IPS DF 19.7 (cell line): ENCODE measurements at regions not wholly inside any gene's neighbourhood (a gene's known extent, or its start where the extent isn't known, plus 50 kb on each side); places are given as distances from the start of the nearest gene placed in this dataset.
A peak's percentile ranks its signal among the peaks of the same experiment; 100 is the strongest.
"Not testable (repeated sequence)": the region's sequence is repeated elsewhere in the genome, so short reads cannot be mapped to it uniquely, and the experiment has no call there.

Experiments used
- DNase-seq: peaks from one replicate; pipeline ENCODE4 v3.0.0-alpha.2; 2013; ENCODE audit warnings: low read depth, low spot score

- no peak for DNase-seq
These were observed 68.4 kb upstream of the SSBP3 start for GRCh38 chr1:54474310-54475251.

GRCh38 chr1:54471588-54471987 lies 65.4 kb upstream of the SSBP3 start:
- DNase-seq, result no peak

DNA sequence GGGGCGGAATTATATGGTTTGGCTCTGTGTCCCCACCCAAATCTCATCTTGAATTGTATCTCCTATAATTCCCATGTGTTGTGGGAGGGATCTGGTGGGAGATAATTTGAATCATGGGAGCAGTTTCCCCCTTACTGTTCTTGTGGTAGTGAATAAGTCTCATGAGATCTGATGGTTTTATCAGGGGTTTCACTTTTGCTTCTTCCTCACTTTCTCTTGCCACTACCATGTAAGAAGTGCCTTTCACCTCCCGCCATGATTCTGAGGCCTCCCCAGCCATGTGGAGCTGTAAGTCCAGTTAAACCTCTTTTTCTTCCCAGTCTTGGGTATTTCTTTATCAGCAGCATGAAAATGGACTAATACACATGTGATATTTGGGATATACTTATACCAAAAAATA lies 63.2 kb upstream of the SSBP3 start:
- not testable (repeated sequence) for DNase-seq

- not testable (repeated sequence) for DNase-seq
These were observed 62.3 kb upstream of the SSBP3 start for GRCh38 chr1:54468288-54469084.

DNA sequence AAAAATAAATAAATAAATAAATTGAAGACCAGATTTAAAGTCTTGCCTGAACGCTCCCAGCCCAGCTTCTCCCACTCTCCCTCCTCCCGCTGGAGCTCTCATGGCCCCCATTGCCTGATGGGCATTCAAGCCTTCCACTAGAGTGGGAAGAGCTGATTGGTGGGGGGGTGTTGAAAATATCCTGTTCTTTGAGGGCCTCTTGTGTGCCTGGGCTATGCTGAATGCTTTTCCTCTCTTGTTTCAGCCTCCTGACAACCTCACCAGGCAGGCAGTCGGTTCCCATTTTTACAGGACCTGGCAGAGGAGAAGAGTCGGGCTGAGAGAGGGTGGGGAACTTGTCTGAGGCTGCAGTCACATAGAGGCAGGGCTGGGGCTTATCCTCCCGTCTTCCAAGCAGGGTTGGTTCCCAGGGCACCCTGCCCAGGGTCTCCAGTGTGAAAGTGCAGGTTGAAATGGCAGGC lies 59.2 kb upstream of the SSBP3 start:
- no peak for DNase-seq

GRCh38 chr1:54464477-54465146 lies 58.4 kb upstream of the SSBP3 start:
- DNase-seq, result peak; percentile 75

GRCh38 chr1:54464031-54464476 lies 57.9 kb upstream of the SSBP3 start:
- DNase-seq, result no peak

GRCh38 chr1:54463259-54464030 lies 57.3 kb upstream of the SSBP3 start:
- DNase-seq, result no peak

DNA sequence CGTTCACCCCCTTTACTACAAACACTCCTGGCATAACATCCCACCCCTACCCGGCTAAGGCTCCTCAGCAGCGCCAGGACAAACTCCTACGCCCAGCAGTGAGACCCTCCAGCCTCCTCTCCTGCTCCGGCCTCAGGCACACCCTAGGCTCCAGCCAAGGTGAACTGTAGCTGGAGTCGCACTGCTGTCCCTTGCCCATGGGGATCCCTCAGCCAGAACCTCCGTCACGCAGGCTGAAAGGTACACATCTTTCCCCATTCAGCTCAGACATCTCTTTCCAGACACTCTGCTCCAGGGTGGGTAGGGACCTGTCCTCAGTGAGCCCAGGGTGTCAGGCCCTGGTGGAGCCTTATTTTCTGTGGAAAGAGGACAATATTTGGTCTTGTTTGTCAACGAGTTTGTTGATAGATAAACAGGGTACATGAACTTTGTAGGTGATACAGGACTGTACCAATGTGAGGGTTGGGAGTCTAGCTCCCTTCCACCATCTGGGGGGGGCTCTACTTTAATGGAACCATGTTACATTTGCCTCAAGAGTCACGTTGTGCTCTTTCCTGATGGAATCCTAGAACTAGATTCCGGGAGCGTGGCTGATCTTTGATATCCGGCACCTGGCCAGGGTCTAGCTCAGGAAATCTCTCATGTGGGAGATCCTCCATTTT lies 56.5 kb upstream of the SSBP3 start:
- no peak for DNase-seq

DNA sequence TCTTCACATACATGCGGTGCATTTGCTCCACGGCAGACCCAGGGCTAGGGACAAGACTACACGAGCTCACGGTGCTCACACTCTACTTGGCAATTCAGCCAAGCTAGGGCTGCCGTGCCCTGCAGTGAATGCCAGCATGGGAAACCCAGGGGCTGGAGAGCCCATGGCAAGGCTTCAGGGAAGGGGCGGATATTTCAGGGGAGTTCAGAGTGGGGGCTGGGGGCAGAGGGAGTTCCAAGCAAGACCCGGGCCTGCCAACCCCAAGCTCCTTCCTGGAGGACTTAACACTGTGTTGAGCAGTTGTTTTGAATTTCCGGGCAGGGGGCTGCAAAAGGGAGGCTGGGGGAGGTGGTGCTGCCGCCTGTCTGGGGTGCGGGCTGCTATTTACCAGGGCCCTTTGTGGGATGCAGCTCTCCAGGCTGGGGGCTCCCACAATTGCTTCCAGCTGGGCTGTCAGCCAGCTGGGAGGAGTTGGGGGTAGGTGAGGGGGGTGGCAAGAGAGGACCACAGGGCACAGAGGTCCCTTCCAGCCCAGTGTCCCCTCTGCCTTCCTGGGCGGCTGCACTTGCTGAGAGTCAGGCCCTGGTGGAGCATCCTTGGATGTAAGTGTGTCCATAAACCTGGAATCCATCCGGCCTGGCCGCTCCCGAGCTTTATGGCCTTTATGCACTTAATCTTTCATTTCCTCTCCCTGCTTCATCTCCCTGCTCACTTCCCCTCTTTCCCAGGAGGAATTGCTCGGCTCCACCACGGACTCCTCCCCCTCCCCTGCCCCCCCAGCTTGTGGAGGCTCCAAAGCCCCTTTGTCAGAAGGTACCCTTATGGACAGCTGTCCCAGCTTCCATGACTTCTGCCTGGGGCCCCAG lies 55.8 kb upstream of the SSBP3 start:
- DNase-seq, result no peak

DNA sequence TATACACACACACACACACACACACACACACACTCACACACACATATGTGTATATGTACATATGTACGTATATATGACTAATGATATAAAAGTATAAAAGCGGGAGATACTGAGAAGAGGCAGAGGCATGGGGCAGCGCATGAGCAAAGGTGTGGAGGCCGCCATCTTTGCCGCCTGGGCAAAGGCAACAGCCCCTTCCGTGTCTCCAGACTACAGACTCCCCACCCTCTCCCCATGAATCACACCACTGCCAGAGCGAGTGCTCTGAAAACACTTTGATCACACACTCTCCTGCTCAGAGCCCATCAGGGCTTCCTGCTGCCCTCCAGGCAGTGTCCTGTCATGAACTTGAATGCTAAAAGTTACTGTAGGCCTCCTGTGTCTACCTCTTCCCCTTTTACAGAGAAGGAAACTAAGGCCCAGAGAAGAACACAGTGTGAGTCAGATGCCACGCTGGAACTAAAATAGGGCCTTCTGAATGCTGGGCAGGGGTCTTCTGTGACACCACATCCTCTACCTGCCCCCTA lies 54.7 kb upstream of the SSBP3 start:
- DNase-seq, result no peak

DNA sequence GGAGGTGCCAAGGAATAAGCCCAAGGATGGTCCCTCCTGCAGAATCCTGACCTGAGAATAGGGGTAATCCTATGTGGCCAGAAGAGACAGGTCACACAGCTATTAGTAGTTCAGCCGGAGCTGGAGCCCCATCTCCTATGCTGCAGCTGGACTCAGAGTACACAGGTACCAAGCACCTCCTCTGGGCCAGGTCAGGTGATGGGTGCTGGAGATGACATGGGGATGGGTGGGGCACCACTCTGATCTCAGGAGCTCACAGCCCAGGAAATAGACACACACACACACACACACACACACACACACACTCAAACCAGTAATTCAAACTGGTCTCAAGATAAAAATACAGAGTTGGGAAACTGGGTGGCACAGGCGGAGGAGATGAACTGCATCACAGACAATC lies 54.2 kb upstream of the SSBP3 start:
- no peak for DNase-seq

DNA sequence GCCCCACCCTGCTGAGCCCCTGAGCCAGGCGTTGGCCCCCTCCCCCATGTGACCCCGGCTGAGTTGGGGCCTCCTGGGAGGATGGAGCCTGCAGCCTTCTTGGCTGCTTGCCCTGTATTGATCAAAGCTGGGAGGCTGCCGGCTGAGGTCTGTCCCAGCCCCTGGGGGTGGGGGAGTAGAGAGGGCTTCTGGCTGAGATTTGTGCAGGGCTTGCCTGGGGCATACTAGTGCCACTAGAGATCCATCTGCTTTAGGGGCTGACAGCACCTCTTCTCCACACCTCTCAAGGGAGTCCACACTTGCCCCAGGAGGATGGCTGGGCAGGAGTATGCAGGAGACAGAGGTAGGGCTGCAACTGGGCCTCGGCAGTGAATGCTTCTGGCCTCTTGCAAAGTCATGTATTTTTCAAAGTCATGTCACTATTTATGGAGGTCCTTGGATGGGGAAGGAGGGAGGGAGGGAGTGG lies 53.6 kb upstream of the SSBP3 start:
- DNase-seq, result no peak

GRCh38 chr1:54459140-54459539 lies 52.9 kb upstream of the SSBP3 start:
- no peak for DNase-seq

DNA sequence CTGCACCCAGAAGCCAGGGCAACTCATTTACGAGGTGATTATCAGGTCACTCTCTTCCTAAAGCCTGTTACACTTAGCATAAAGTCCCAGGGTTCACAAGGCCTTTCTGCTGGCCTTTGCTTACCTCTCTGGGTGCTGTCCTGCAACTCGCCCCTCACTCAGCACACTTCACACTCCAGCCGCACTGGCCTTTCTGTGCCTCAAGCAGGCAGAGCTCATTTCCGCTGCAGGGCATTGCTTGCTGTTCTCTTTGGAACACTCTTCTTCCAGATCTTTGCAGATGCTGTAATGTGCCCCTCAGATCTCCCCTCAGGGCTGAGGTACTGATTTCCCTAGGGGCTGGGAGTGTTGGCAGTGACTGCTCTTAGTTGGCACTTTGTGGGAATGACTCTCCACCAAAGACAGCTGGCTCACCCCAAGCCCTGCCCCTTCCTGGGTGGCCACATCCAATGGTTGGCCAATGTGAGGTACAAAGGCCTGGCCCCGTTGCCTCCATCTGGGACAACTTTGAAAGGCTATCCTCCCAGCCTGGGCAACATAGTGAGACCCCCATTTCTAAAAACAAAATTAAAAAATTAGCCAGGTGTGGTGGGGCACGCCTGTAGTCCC lies 50.8 kb upstream of the SSBP3 start:
- DNase-seq, result no peak

- no peak for DNase-seq
These were observed 50.2 kb upstream of the SSBP3 start for GRCh38 chr1:54456361-54456760.
